ENCODE measurements at regions not wholly inside any gene's neighbourhood (a gene's known extent, or its start where the extent isn't known, plus 50 kb on each side); places are given as distances from the start of the nearest gene placed in this dataset.

DNA sequence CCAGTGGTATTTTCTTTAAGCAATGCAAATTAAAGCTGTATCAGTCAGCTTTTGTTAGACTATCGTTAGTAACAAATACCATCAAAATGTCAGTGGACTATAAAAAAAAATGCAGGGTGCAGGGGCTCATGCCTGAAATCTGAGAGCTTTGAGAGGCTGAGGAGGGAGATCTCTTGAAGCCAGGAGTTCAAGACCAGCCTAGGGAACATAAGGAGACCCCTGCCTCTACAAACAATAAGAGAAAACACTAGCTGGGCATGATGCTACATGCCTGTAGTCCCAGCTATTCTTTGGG is 253.7 kb downstream of the MYCN start:
- no peak for TF ChIP-seq ZNF274 (IDR thresholded peaks at IDR 0.05; ENCODE audit: low read depth, low read length)
- TF ChIP-seq YY1 (IDR thresholded peaks at IDR 0.05; ENCODE audit: insufficient read depth, insufficient read length), result no peak
- TF ChIP-seq SUZ12 (IDR thresholded peaks at IDR 0.05; ENCODE audit: extremely low read depth, insufficient read depth, insufficient read length), result no peak
